CD8-positive, alpha-beta memory T cell (primary cell): ENCODE measurements at regions not wholly inside any gene's neighbourhood (a gene's known extent, or its start where the extent isn't known, plus 50 kb on each side); places are given as distances from the start of the nearest gene placed in this dataset.

Source experiments
- CTCF ChIA-PET: fragments of 350-600 bp; sonication (Branson Sonifier 250); formaldehyde crosslinking; loops from one replicate; lab custom pipeline; 2021; ENCODE audit warnings: antibody characterized with exemption; lab: Charles Lee
- POLR2A ChIA-PET: fragments of 350-600 bp; sonication (Branson Sonifier 250); formaldehyde crosslinking; loops from one replicate; lab custom pipeline; 2021; ENCODE audit warnings: antibody characterized with exemption; lab: Charles Lee
- DNase-seq, 5 donors: peaks; one replicate each; pipeline versions ENCODE4 v3.0.0 to v3.0.0-alpha.2; 2020 to 2022; ENCODE audit warnings: mixed read lengths in 1 of 5
- H3K27ac ChIP-seq: one replicate; pipeline ENCODE4 v1.7.0; 2013; ENCODE audit warnings: low read depth, mild to moderate bottlenecking, low read length, moderate library complexity
- H3K27me3 ChIP-seq: 2 replicates; pipeline ENCODE4 v1.7.0; 2013; ENCODE audit warnings: low read length, mild to moderate bottlenecking; ENCODE audit not compliant: insufficient read depth, poor library complexity, severe bottlenecking
- H3K36me3 ChIP-seq: 2 replicates; pipeline ENCODE4 v1.7.0; 2013; ENCODE audit warnings: mild to moderate bottlenecking, low read length, moderate library complexity; ENCODE audit not compliant: insufficient read depth
- H3K4me1 ChIP-seq: 2 replicates; pipeline ENCODE4 v1.7.0; 2013; ENCODE audit warnings: mild to moderate bottlenecking, low read length, moderate library complexity; ENCODE audit not compliant: insufficient read depth
- H3K4me3 ChIP-seq: 2 replicates; pipeline ENCODE4 v1.7.0; 2013; ENCODE audit warnings: mild to moderate bottlenecking, low read length
- H3K9me3 ChIP-seq: 2 replicates; pipeline ENCODE4 v1.7.0; 2013; ENCODE audit warnings: mild to moderate bottlenecking, low read length
- H3K27ac Mint-ChIP-seq, 8 donors: one replicate each; pipeline ENCODE4 v1.8.0; 2020 to 2021; ENCODE audit warnings: mixed read lengths in 8 of 8, mild to moderate bottlenecking in 6 of 8, inconsistent platforms in 3 of 8, moderate library complexity in 3 of 8
- H3K27me3 Mint-ChIP-seq, 2 donors: one replicate each; pipeline ENCODE4 v1.8.0; 2020 to 2021; ENCODE audit warnings: mixed read lengths in 2 of 2, mild to moderate bottlenecking in 1 of 2, moderate library complexity in 1 of 2
- H3K36me3 Mint-ChIP-seq, 3 donors: one replicate each; pipeline ENCODE4 v1.8.0; 2020 to 2021; ENCODE audit warnings: mixed read lengths in 3 of 3, inconsistent platforms in 1 of 3, mild to moderate bottlenecking in 1 of 3
- H3K4me1 Mint-ChIP-seq, 3 donors: one replicate each; pipeline ENCODE4 v1.8.0; 2020 to 2021; ENCODE audit warnings: mixed read lengths in 3 of 3, inconsistent platforms in 1 of 3, mild to moderate bottlenecking in 1 of 3
- H3K4me3 Mint-ChIP-seq, 7 donors: one replicate each; pipeline ENCODE4 v1.8.0; 2020 to 2021; ENCODE audit warnings: mixed read lengths in 7 of 7, mild to moderate bottlenecking in 6 of 7, moderate library complexity in 4 of 7, inconsistent platforms in 2 of 7
- H3K9me3 Mint-ChIP-seq, 5 donors: one replicate each; pipeline ENCODE4 v1.8.0; 2020 to 2022; ENCODE audit warnings: mixed read lengths in 5 of 5, mild to moderate bottlenecking in 3 of 5, moderate library complexity in 2 of 5, inconsistent platforms in 1 of 5

DNA sequence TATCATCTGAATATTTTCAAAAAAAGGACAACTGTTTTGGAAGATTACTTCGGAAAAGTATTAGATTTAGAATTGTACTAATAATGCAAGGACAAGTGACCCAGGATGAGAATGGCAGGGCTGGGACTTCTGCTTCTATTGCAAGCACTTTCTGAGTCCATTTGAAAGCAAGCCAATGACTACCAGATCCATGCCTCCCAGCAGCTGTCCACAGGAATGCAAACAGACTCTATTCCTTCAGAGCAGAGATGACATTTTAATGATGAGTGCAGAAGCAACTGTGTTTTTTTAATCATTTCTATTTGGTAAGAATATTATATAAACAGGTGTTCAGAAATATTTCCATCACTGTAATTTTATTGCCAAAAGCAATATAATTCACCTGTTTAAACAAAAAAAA lies 456.7 kb downstream of the SOX11 start:
- Histone ChIP-seq H3K4me3 (no peak overlapping the region), H3K27me3 (no peaks in the 10 kb centered on the region), H3K9me3 (no peaks in the 10 kb centered on the region), H3K27ac (no peak overlapping the region), H3K36me3 (no peaks in the 10 kb centered on the region), H3K4me1 (no peaks in the 10 kb centered on the region)
- POLR2A ChIA-PET = no interaction called here
- Mint-ChIP-seq H3K36me3 (no peaks in the 10 kb centered on the region), H3K27me3 (peaks cover 0 to 1% of the 10 kb centered on the region in 2 donors), H3K9me3 (peaks cover 0 to 8% (median 4%) of the 10 kb centered on the region in 5 donors), H3K27ac (no peak overlapping the region), H3K4me3 (no peak overlapping the region), H3K4me1 (no peaks in the 10 kb centered on the region)
- CTCF ChIA-PET = no interaction called here
- DNase-seq = no peak

DNA sequence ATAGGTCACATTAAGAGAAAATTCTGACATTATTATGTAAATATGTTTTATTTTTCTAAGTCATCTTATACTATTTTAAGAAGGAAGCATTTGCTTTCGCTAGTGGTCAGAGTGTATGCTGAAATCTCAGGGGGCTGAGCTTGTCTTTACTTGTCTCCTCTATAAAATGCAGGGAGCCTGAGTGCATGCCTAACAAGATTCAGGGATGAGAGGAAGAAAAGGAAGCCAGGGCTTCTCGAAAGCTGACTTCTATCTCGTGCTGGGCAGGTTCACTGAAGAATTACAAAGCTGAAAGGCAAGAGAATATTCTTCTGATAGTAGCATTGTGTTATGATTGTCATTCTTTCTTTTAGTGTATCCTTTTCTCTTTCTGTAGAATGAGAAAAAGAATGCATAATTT lies 467.4 kb downstream of the SOX11 start:
- no peaks in the 10 kb centered on the region for H3K36me3 Mint-ChIP-seq

DNA sequence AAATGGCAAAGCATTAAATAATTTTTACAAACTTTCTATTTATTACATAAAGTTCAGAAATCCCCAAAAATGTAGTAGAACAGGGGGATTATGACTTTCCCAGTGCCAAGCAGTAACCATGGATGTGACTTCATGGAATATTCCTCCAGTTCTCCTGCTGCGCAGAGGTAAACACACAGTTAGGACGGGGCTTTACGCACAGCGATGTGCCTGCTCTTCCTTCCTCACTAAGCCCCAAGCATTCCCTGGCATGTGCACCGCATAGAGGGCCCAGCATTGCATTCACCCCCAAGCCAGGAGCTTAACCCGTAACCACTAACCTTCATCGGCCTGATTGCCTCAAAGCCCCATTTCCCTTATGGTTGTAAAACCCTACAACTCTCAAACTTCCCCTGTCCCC lies 471.7 kb downstream of the SOX11 start:
- H3K36me3 Mint-ChIP-seq = no peaks in the 10 kb centered on the region
- H3K27ac Mint-ChIP-seq = peak overlapping the region in 1 of 8 donors; percentile 56
- POLR2A ChIA-PET = no interaction called here
- no peak overlapping the region for H3K27ac ChIP-seq
- no peaks in the 10 kb centered on the region for H3K27me3 ChIP-seq
- peaks cover 6 to 11% (median 9%) of the 10 kb centered on the region in 5 donors for H3K9me3 Mint-ChIP-seq
- no peak for DNase-seq
- no peaks in the 10 kb centered on the region for H3K36me3 ChIP-seq
- no peaks in the 10 kb centered on the region for H3K4me1 ChIP-seq
- CTCF ChIA-PET = no interaction called here
- H3K4me1 Mint-ChIP-seq = no peaks in the 10 kb centered on the region
- no peak overlapping the region for H3K4me3 Mint-ChIP-seq
- H3K4me3 ChIP-seq = no peak overlapping the region
- no peaks in the 10 kb centered on the region for H3K9me3 ChIP-seq
- no peaks in the 10 kb centered on the region for H3K27me3 Mint-ChIP-seq

More for the DNA sequence above, 467.4 kb downstream of the SOX11 start:
- ChIA-PET CTCF (no interaction called here), POLR2A (no interaction called here)
- no peaks in the 10 kb centered on the region for H3K4me1 ChIP-seq
- no peaks in the 10 kb centered on the region for H3K36me3 ChIP-seq
- Mint-ChIP-seq H3K4me3 (no peak overlapping the region), H3K27me3 (no peaks in the 10 kb centered on the region), H3K4me1 (no peaks in the 10 kb centered on the region), H3K9me3 (peaks cover 0 to 12% (median 9%) of the 10 kb centered on the region in 5 donors), H3K27ac (no peak overlapping the region)
- H3K4me3 ChIP-seq = no peak overlapping the region
- H3K27ac ChIP-seq = no peak overlapping the region
- no peaks in the 10 kb centered on the region for H3K27me3 ChIP-seq
- DNase-seq = no peak
- no peaks in the 10 kb centered on the region for H3K9me3 ChIP-seq

DNA sequence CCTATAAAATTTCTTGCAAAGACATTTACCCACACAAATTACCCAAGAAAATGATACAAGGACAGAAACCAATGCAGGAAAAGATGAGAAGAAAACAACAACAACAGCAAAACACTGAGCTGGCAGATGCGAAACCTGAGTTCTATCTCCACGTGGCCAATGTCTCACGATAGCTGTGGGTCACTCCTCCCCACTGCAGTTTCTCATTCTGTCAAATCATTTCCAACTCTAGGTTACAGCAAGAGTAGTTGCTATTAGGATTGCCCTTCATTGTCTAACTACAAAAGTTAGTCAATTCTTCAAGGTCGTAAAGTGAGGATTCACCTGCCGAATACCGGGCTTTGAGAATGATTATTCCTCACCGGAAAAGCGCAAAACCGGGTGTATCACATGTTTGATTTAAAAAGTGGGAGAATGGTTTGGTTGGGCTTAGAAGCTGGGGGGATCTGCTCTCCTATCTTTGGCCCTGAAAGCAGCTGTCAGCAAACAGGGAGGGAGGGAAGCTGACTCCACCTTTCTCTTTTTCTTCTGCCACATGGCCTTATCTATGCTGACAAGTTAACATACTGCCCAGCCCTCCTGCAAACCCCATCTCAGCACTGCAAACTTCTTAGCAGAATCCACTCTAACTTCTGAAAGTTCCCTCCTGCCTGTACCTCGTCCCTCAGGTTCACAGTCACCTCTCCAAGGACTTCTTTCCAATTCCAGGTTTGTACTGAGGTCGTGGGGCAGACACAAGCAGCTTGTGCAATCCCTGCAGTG lies 473.0 kb downstream of the SOX11 start:
- Histone ChIP-seq H3K4me1 (no peaks in the 10 kb centered on the region), H3K4me3 (no peak overlapping the region), H3K9me3 (no peaks in the 10 kb centered on the region), H3K27ac (no peak overlapping the region), H3K36me3 (no peaks in the 10 kb centered on the region), H3K27me3 (no peaks in the 10 kb centered on the region)
- Mint-ChIP-seq H3K27ac (no peak overlapping the region), H3K27me3 (no peaks in the 10 kb centered on the region), H3K9me3 (peaks cover 2 to 8% (median 6%) of the 10 kb centered on the region in 5 donors), H3K4me3 (no peak overlapping the region), H3K4me1 (no peaks in the 10 kb centered on the region), H3K36me3 (no peaks in the 10 kb centered on the region)
- no peak for DNase-seq
- ChIA-PET POLR2A (no interaction called here), CTCF (no interaction called here)

DNA sequence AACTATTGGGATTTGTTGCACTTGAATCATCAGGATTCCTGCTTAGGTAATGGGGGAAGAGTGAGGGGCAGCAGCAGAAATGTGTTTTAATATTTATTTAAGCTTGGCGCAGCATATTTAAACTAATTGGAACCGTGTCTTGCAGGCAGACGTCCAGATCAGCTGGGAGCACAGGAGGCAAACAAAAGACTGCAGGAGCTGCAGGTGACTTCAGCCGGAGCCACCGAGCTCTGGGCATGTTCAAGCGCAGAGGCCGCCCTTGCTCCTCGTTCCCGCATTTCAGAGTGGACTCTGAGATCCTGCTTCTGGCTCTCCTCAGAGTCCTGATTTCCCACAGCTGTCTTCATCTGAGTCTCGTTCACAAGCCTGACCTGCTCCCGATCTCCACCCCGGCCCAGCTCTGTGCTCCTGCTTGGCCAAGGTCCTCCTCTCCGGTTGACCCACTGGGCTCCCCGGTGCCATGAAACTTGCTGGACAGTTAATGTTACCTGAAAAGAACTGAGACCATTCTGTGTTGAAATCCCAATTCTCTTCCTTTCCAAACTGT lies 475.5 kb downstream of the SOX11 start:
- Mint-ChIP-seq H3K27me3 (no peaks in the 10 kb centered on the region), H3K36me3 (no peaks in the 10 kb centered on the region), H3K9me3 (peaks cover 0 to 10% (median 6%) of the 10 kb centered on the region in 5 donors), H3K4me1 (no peaks in the 10 kb centered on the region), H3K4me3 (no peak overlapping the region), H3K27ac (no peak overlapping the region)
- no peak overlapping the region for H3K4me3 ChIP-seq
- CTCF ChIA-PET = no interaction called here
- H3K27ac ChIP-seq = no peak overlapping the region
- POLR2A ChIA-PET = no interaction called here
- no peaks in the 10 kb centered on the region for H3K4me1 ChIP-seq
- H3K9me3 ChIP-seq = no peaks in the 10 kb centered on the region
- no peaks in the 10 kb centered on the region for H3K36me3 ChIP-seq
- H3K27me3 ChIP-seq = no peaks in the 10 kb centered on the region
- DNase-seq = no peak

DNA sequence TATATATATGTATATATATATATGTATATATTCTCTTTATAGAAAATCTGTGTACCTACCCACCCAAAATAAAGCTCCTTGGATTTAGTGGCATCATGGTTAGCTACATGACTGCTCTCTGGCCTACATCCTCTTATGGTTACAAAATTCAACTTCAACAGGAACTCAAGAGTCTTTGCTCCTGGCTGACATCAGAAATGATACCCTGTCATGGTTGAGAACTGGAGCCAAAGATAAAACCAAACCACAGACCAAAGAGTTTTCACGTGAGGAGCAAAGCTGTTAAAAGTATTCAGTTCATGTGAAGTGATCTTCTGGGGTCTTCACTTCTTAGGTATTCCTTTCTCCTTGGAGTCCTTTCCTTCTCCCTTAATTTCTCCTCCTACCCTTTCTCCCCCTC lies 476.3 kb downstream of the SOX11 start:
- CTCF ChIA-PET = no interaction called here
- Histone ChIP-seq H3K36me3 (no peaks in the 10 kb centered on the region), H3K4me3 (no peak overlapping the region), H3K4me1 (no peaks in the 10 kb centered on the region), H3K27me3 (no peaks in the 10 kb centered on the region), H3K9me3 (no peaks in the 10 kb centered on the region), H3K27ac (no peak overlapping the region)
- Mint-ChIP-seq H3K36me3 (no peaks in the 10 kb centered on the region), H3K4me3 (no peak overlapping the region), H3K4me1 (no peaks in the 10 kb centered on the region), H3K27ac (no peak overlapping the region), H3K27me3 (no peaks in the 10 kb centered on the region), H3K9me3 (peaks cover 0 to 9% (median 6%) of the 10 kb centered on the region in 5 donors)
- no peak for DNase-seq
- POLR2A ChIA-PET = no interaction called here

DNA sequence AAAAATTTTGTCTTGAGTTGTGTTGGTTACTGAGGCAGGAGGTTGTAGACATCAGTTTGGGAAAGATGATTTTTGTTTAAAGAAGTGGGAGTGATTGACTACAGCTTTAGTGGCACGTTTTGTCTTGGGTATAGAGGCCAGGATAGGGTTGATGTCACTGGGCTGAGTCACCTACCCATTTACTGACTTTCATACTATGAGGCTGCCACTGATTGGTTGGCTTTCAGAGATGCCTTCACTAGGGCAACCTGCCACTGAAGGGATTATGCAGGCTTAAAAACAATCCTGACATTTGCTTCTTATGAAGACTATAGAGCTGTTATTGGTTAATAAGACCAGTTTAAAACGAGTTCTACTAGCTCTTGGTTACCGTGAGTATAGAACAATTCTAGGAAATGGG lies 479.1 kb downstream of the SOX11 start:
- peaks cover 0 to 9% (median 6%) of the 10 kb centered on the region in 5 donors for H3K9me3 Mint-ChIP-seq
- no peak overlapping the region for H3K27ac Mint-ChIP-seq
- ChIA-PET CTCF (no interaction called here), POLR2A (no interaction called here)
- Histone ChIP-seq H3K4me1 (no peaks in the 10 kb centered on the region), H3K4me3 (no peak overlapping the region), H3K36me3 (no peaks in the 10 kb centered on the region), H3K9me3 (no peaks in the 10 kb centered on the region), H3K27ac (no peak overlapping the region), H3K27me3 (no peaks in the 10 kb centered on the region)
- H3K4me3 Mint-ChIP-seq = no peak overlapping the region
- no peaks in the 10 kb centered on the region for H3K4me1 Mint-ChIP-seq
- no peaks in the 10 kb centered on the region for H3K36me3 Mint-ChIP-seq
- no peaks in the 10 kb centered on the region for H3K27me3 Mint-ChIP-seq
- DNase-seq = no peak

DNA sequence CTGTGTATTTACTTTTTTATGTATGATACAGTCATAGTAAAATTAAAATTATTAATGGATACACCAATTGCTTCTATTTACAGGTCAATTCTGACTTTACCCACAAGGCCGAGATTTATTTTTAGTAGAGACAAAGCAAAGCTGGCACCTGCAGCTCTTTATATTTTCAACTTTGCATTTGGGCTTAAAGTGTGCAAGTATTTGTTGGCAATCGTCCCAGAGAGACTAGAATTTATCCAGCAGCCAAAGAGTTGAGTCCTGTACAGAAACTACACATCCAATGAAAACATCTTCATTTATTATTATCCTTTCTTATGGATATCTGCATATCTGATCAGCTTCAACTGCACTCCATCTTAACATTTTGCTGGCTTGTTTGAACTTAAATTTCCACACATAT lies 485.6 kb downstream of the SOX11 start:
- H3K4me3 Mint-ChIP-seq = no peak overlapping the region
- CTCF ChIA-PET = no interaction called here

More for the DNA sequence above, 485.6 kb downstream of the SOX11 start:
- Mint-ChIP-seq H3K9me3 (peaks cover 0 to 12% (median 5%) of the 10 kb centered on the region in 5 donors), H3K27ac (no peak overlapping the region), H3K36me3 (no peaks in the 10 kb centered on the region), H3K4me1 (no peaks in the 10 kb centered on the region), H3K27me3 (no peaks in the 10 kb centered on the region)
- no peak for DNase-seq
- H3K27me3 ChIP-seq = no peaks in the 10 kb centered on the region
- H3K4me1 ChIP-seq = no peaks in the 10 kb centered on the region
- POLR2A ChIA-PET = no interaction called here
- no peak overlapping the region for H3K4me3 ChIP-seq
- no peak overlapping the region for H3K27ac ChIP-seq
- no peaks in the 10 kb centered on the region for H3K9me3 ChIP-seq
- H3K36me3 ChIP-seq = no peaks in the 10 kb centered on the region
